NCI-H1436 (cell line): ENCODE measurements at regions not wholly inside any gene's neighbourhood (a gene's known extent, or its start where the extent isn't known, plus 50 kb on each side); places are given as distances from the start of the nearest gene placed in this dataset.

Source experiments
- DNase-seq: peaks from one replicate; lab custom pipeline; 2025; lab: John Stamatoyannopoulos, UW

- no peak for DNase-seq
Observed at GRCh38 chr5:133905424-133905823, 63.0 kb downstream of the C5orf15 start.

GRCh38 chr5:133904641-133905040, 63.8 kb downstream of the C5orf15 start:
- no peak for DNase-seq

DNA sequence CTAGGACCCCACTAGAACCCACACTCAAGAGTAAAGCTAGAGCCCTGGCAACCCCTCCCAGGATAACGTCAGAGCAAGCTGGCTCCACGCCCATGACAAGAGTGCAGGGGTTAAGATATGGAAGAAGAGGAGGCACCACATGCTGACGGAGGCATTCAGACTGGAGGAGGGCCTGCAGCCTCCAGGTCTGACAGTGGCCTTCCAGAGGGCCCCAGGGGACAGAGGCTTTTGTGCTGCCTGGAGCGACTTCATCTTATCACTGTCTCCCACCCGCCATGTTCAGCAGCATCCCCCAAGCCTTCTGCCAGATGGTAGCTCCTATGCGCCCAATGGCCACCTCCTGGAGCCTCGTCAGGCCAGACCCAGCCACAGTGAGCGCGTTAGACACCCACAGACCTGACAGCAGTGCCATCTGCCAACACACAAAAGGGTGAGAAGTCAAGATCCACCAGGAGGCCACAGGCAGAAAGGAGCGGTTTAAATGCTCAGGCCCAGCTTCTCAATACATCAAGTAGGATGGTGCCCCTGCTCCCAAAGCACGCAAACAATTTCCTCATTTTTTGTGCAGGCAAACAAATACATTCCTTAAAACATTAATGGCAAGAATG, 65.8 kb downstream of the C5orf15 start:
- no peak for DNase-seq

GRCh38 chr5:133900534-133901270, 67.7 kb downstream of the C5orf15 start:
- no peak for DNase-seq

GRCh38 chr5:133899506-133899905, 68.9 kb downstream of the C5orf15 start:
- DNase-seq = no peak

DNA sequence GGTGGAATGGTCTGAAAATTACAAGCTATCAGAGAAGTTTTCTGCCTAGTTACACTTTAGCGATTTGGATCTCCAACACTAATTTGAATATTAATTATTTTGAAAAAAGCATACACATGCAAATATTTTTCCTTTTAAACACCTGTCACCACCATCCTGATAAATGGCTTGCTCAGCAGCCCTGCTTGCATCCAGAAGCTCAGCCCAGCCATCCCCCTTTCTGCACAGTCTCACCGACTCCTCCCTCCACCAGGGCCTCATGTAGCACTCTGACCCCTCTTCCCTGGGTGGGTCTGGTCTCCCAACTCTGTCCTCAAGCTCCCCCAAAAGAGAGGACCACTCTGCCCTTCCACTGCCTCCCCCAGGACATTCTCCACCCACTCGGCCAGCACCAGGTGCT, 70.0 kb downstream of the C5orf15 start:
- no peak for DNase-seq

- DNase-seq = no peak
Observed at GRCh38 chr5:133897431-133897830, 71.0 kb downstream of the C5orf15 start.

- DNase-seq = no peak
Observed at GRCh38 chr5:133896873-133897272, 71.6 kb downstream of the C5orf15 start.

GRCh38 chr5:133895979-133896845, 72.2 kb downstream of the C5orf15 start:
- DNase-seq = no peak

- DNase-seq = no peak
Observed at GRCh38 chr5:133894143-133894542, 74.3 kb downstream of the C5orf15 start.

DNA sequence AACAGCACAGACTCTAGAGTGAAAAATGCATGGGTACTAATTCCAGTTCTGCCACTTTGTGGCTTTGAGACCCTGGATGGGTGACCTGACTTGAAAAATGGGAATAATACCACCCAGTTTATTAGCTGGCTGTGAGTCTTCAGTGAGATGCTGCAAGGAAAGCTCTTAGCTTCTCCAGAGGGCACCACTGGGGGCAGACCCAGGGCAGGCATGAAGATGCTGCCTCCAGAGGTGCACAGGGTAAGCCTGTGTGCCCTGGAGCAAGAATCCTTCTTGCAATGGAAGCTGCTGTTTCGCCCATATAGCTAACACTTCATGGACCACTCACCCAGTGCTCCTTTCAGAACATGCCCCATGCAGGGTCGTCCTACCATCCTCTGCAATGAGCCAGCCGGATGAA, 75.7 kb downstream of the C5orf15 start:
- DNase-seq = no peak

DNA sequence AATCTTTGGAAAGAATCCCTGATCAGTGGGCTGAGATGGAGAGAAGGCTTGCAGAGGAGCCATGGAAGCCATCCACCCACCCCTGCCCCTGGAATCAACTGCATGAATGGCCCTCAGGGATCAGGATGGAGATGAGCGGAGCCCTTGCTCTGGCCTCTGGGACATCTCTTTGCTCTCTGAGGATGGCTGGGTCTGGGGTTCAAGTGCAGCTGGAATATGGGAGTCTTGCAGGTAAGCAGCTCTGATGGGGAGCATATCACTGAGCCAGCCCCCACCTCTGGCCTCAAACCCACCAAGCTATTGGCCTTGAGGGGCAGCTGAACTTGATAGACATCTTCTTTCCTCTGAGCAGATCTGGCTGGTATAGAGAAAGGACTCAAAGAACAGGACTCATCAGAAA, 76.1 kb downstream of the C5orf15 start:
- no peak for DNase-seq

- no peak for DNase-seq
Observed at GRCh38 chr5:133891390-133891789, 77.0 kb downstream of the C5orf15 start.

GRCh38 chr5:133890776-133891280, 77.6 kb downstream of the C5orf15 start:
- no peak for DNase-seq

GRCh38 chr5:133890314-133890713, 78.1 kb downstream of the C5orf15 start:
- DNase-seq = no peak

GRCh38 chr5:133889271-133889905, 79.0 kb downstream of the C5orf15 start:
- DNase-seq = no peak

GRCh38 chr5:133888625-133888991, 79.8 kb downstream of the C5orf15 start:
- no peak for DNase-seq

- no peak for DNase-seq
Observed at GRCh38 chr5:133885566-133885965, 82.9 kb downstream of the C5orf15 start.

- DNase-seq = no peak
Observed at GRCh38 chr5:133884569-133885311, 83.7 kb downstream of the C5orf15 start.

- no peak for DNase-seq
Observed at GRCh38 chr5:133883916-133884315, 84.5 kb downstream of the C5orf15 start.

- DNase-seq = no peak
Observed at GRCh38 chr5:133882846-133883245, 85.6 kb downstream of the C5orf15 start.

GRCh38 chr5:133882389-133882695, 86.1 kb downstream of the C5orf15 start:
- no peak for DNase-seq
